ENCODE measurements at regions not wholly inside any gene's neighbourhood (a gene's known extent, or its start where the extent isn't known, plus 50 kb on each side); places are given as distances from the start of the nearest gene placed in this dataset.

GRCh38 chr3:84536916-84537315 lies 421.9 kb upstream of the CADM2 start (continued):
- TF ChIP-seq KDM1A (IDR thresholded peaks at IDR 0.05; ENCODE audit: borderline replicate concordance, low read length): no peak
- no peak for TF ChIP-seq HDAC2 (IDR thresholded peaks at IDR 0.05; ENCODE audit: borderline replicate concordance in 1 of 2, low read depth in 2 of 2, low read length in 2 of 2)
- no peak for TF ChIP-seq GTF2F1 (IDR thresholded peaks at IDR 0.05; ENCODE audit: borderline replicate concordance, low read depth, low read length)
